ENCODE measurements at regions not wholly inside any gene's neighbourhood (a gene's known extent, or its start where the extent isn't known, plus 50 kb on each side); places are given as distances from the start of the nearest gene placed in this dataset.

DNA sequence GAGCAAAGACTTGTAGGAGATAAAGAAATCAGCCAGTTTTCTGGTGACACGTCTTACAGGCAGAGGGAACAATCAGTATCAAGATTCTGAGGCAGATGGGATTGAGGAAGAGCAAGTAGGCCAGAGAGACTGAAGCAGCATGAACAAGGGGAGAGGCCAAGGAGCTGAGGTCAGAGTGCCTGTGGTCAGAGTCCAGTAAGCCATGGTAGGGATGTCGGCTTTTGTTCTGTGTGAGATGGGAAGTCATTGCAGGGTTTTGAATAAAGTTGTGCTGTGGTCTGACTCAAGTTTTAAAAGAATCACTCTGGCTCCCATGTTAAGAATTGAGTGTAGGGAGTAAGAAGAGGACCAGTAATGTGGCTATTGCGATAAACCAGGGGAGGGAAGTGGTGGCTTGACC, 85.9 kb upstream of the IVNS1ABP start:
- Histone ChIP-seq H3K4ac (ENCODE audit: low read depth, low read length) (no peak overlapping the region), H3K18ac (ENCODE audit: insufficient read length, low read depth, low read length) (no peak overlapping the region), H2AFZ (ENCODE audit: low read length) (no peak overlapping the region), H2AK5ac (ENCODE audit: insufficient read length, low read length) (no peak overlapping the region), H4K20me1 (ENCODE audit: control insufficient read depth, insufficient read depth, insufficient read length) (no peaks in the 10 kb centered on the region), H3K23me2 (ENCODE audit: insufficient read length, low read depth, low read length, poor library complexity, severe bottlenecking) (no peaks in the 10 kb centered on the region), H3K14ac (ENCODE audit: insufficient read depth, low read length) (no peak overlapping the region), H2BK5ac (ENCODE audit: insufficient read length, low read length) (no peak overlapping the region), H3K4me1 (ENCODE audit: insufficient read depth, low read length) (peaks cover 2% of the 10 kb centered on the region; the same call in 1 of the 2 replicates), H3K79me1 (ENCODE audit: insufficient read depth, low read depth, low read length, poor library complexity, severe bottlenecking) (no peaks in the 10 kb centered on the region), H3K23ac (ENCODE audit: insufficient read length, low read depth, low read length) (no peak overlapping the region), H3T11ph (ENCODE audit: low read length) (no peak overlapping the region), H2BK12ac (ENCODE audit: insufficient read length, low read depth, low read length) (no peak overlapping the region), H3K79me2 (ENCODE audit: insufficient read depth, low read length) (no peaks in the 10 kb centered on the region), H4K5ac (ENCODE audit: insufficient read length, low read depth, low read length) (no peak overlapping the region), H4K91ac (ENCODE audit: insufficient read length, low read depth, low read length) (no peak overlapping the region), H2BK20ac (ENCODE audit: low read depth, low read length, poor library complexity, severe bottlenecking) (no peak overlapping the region), H3K9ac (ENCODE audit: extremely low read depth, insufficient read length, low read length) (no peak overlapping the region), H4K8ac (replicated peaks; ENCODE audit: insufficient read length, low read depth, low read length) (no peak overlapping the region), H3K9me3 (ENCODE audit: control insufficient read depth, low read depth, low read length) (no peaks in the 10 kb centered on the region), H3K27me3 (ENCODE audit: insufficient read depth, low read length) (no peaks in the 10 kb centered on the region), H3K4me2 (ENCODE audit: insufficient read depth, insufficient read length, low read length) (no peak overlapping the region), H2BK15ac (ENCODE audit: low read depth, low read length) (no peak overlapping the region), H2BK120ac (ENCODE audit: low read depth, low read length, poor library complexity, severe bottlenecking) (no peak overlapping the region), H3K27ac (ENCODE audit: insufficient read length, low read depth, low read length) (no peak overlapping the region), H3K56ac (ENCODE audit: insufficient read length, low read depth, low read length) (no peak overlapping the region)
- H3K27me3 Mint-ChIP-seq (ENCODE audit: low read depth) = no peaks in the 10 kb centered on the region; the same call in 1 of the 2 replicates
- peak overlapping the region in 1 of 3 experiments; percentile 3; a peak in 3 of 7 replicates for H3K27ac Mint-ChIP-seq
- H3K9me3 Mint-ChIP-seq = peaks cover 3 to 6% of the 10 kb centered on the region in 2 experiments; a peak in 3 of 5 replicates
- peaks cover 19 to 20% of the 10 kb centered on the region in 2 experiments for H3K4me1 Mint-ChIP-seq
- TF ChIP-seq, protein P1, sequence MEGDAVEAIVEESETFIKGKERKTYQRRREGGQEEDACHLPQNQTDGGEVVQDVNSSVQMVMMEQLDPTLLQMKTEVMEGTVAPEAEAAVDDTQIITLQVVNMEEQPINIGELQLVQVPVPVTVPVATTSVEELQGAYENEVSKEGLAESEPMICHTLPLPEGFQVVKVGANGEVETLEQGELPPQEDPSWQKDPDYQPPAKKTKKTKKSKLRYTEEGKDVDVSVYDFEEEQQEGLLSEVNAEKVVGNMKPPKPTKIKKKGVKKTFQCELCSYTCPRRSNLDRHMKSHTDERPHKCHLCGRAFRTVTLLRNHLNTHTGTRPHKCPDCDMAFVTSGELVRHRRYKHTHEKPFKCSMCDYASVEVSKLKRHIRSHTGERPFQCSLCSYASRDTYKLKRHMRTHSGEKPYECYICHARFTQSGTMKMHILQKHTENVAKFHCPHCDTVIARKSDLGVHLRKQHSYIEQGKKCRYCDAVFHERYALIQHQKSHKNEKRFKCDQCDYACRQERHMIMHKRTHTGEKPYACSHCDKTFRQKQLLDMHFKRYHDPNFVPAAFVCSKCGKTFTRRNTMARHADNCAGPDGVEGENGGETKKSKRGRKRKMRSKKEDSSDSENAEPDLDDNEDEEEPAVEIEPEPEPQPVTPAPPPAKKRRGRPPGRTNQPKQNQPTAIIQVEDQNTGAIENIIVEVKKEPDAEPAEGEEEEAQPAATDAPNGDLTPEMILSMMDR (conservative IDR thresholded peaks at IDR 0.05) = no peak
- no peak overlapping the region for H3K4me3 Mint-ChIP-seq
- H3K36me3 Mint-ChIP-seq (ENCODE audit: insufficient read depth in 1 of 3, low read depth in 3 of 3) = peaks cover 0 to 1% (median 0%) of the 10 kb centered on the region in 3 experiments; a peak in 1 of 7 replicates
- no CpG with 5 or more reads among the region's 3 CpGs for WGBS (ENCODE audit: extremely low coverage, insufficient read length, low lambda C conversion rate)
- DNase-seq = no peak

Measured in H9 (cell line).